CD14-positive monocyte (primary cell): ENCODE measurements at regions not wholly inside any gene's neighbourhood (a gene's known extent, or its start where the extent isn't known, plus 50 kb on each side); places are given as distances from the start of the nearest gene placed in this dataset.
A peak's percentile ranks its signal among the peaks of the same experiment; 100 is the strongest.

ENCODE experiments used
- DNase-seq, 3 donors: peaks; one replicate each; pipeline ENCODE4 v3.0.0-alpha.2; 2011 to 2022
- H2AFZ ChIP-seq: 2 replicates; pipeline ENCODE4 v1.6.0; 2012; ENCODE audit warnings: mild to moderate bottlenecking, low read depth, low read length, inconsistent platforms; ENCODE audit not compliant: insufficient read depth, poor library complexity, severe bottlenecking
- H3K27ac ChIP-seq, 2 donors: 1 replicate in 1 of 2; 2 replicates in 1 of 2; pipeline ENCODE4 v1.5.1; 2012 to 2013; ENCODE audit warnings: low read length in 2 of 2, control low read depth in 1 of 2, inconsistent platforms in 1 of 2, low read depth in 1 of 2, mild to moderate bottlenecking in 1 of 2
- H3K27me3 ChIP-seq, 2 donors: one replicate each; pipeline versions ENCODE4 v1.6.0 to v1.6.1; 2011 to 2013; ENCODE audit warnings: low read length in 2 of 2; ENCODE audit not compliant: control insufficient read depth in 2 of 2, insufficient read depth in 2 of 2
- H3K36me3 ChIP-seq, 2 donors: replicated peaks in 1 of 2; 1 replicate in 1 of 2; 2 replicates in 1 of 2; pipeline versions ENCODE4 v1.5.1 to v1.6.1; 2012 to 2013; ENCODE audit warnings: low read length in 2 of 2, control low read depth in 1 of 2, inconsistent platforms in 1 of 2, mild to moderate bottlenecking in 1 of 2; ENCODE audit not compliant: insufficient read depth in 2 of 2, control insufficient read depth in 1 of 2
- H3K4me1 ChIP-seq, 2 donors: 1 replicate in 1 of 2; 2 replicates in 1 of 2; pipeline versions ENCODE4 v1.5.1 to v1.6.1; 2012 to 2013; ENCODE audit warnings: low read length in 2 of 2, control low read depth in 1 of 2, inconsistent platforms in 1 of 2, mild to moderate bottlenecking in 1 of 2, moderate library complexity in 1 of 2; ENCODE audit not compliant: insufficient read depth in 2 of 2, control insufficient read depth in 1 of 2
- H3K4me2 ChIP-seq: replicated peaks from 2 replicates; pipeline ENCODE3; 2012; ENCODE audit warnings: low read length, moderate library complexity, mild to moderate bottlenecking; ENCODE audit not compliant: poor library complexity, severe bottlenecking; ENCODE audit errors: extremely low read depth
- H3K4me3 ChIP-seq, 3 experiments: fragments of 200-600 bp in 1 of 3; sonication (generic) in 1 of 3; replicated peaks in 1 of 3; 1 replicate in 2 of 3; 2 replicates in 1 of 3; pipeline ENCODE4 v1.5.1; 2011 to 2013; ENCODE audit warnings: low read length in 3 of 3, mild to moderate bottlenecking in 3 of 3, control low read depth in 2 of 3, low read depth in 2 of 3, inconsistent platforms in 1 of 3, moderate library complexity in 1 of 3
- H3K79me2 ChIP-seq: 2 replicates; pipeline ENCODE4 v1.6.0; 2012; ENCODE audit warnings: mild to moderate bottlenecking, control low read depth, inconsistent platforms, low read length, moderate library complexity; ENCODE audit not compliant: insufficient read depth
- H3K9ac ChIP-seq: 2 replicates; pipeline ENCODE4 v1.6.0; 2017; ENCODE audit warnings: low read length, mild to moderate bottlenecking; ENCODE audit not compliant: insufficient read depth, poor library complexity, severe bottlenecking
- H3K9me3 ChIP-seq, 2 donors: replicated peaks in 1 of 2; 1 replicate in 1 of 2; 2 replicates in 1 of 2; pipeline versions ENCODE4 v1.5.1 to v1.6.1; 2012 to 2013; ENCODE audit warnings: low read length in 2 of 2, control low read depth in 1 of 2; ENCODE audit not compliant: control insufficient read depth in 1 of 2, insufficient read depth in 1 of 2
- H4K20me1 ChIP-seq: 2 replicates; pipeline ENCODE4 v1.6.0; 2012; ENCODE audit warnings: mild to moderate bottlenecking, low read length, control low read depth, moderate library complexity; ENCODE audit not compliant: insufficient read depth
- H3K27ac Mint-ChIP-seq, 7 donors: one replicate each; pipeline ENCODE4 v1.8.0; 2020; ENCODE audit warnings: mild to moderate bottlenecking in 7 of 7, mixed read lengths in 7 of 7, moderate library complexity in 6 of 7, inconsistent platforms in 2 of 7
- H3K27me3 Mint-ChIP-seq, 3 donors: one replicate each; pipeline ENCODE4 v1.8.0; 2021 to 2022; ENCODE audit warnings: low read depth in 3 of 3, mild to moderate bottlenecking in 3 of 3, mixed read lengths in 3 of 3, moderate library complexity in 3 of 3, inconsistent platforms in 1 of 3
- H3K36me3 Mint-ChIP-seq, 2 donors: one replicate each; pipeline ENCODE4 v1.8.0; 2020; ENCODE audit warnings: mixed read lengths in 2 of 2, inconsistent platforms in 1 of 2, mild to moderate bottlenecking in 1 of 2
- H3K4me1 Mint-ChIP-seq: one replicate; pipeline ENCODE4 v1.8.0; 2020; ENCODE audit warnings: mild to moderate bottlenecking, mixed read lengths
- H3K4me3 Mint-ChIP-seq, 2 donors: one replicate each; pipeline ENCODE4 v1.8.0; 2020; ENCODE audit warnings: mild to moderate bottlenecking in 2 of 2, mixed read lengths in 2 of 2, moderate library complexity in 1 of 2
- H3K9me3 Mint-ChIP-seq, 7 donors: one replicate each; pipeline ENCODE4 v1.8.0; 2020 to 2022; ENCODE audit warnings: mixed read lengths in 7 of 7, mild to moderate bottlenecking in 6 of 7, moderate library complexity in 6 of 7, inconsistent platforms in 2 of 7
- WGBS: methylation state at CpG from one replicate; pipeline ENCODE4 v1.1.5; 2013; ENCODE audit warnings: missing lambda C conversion rate; ENCODE audit not compliant: insufficient coverage; 5-methylcytosine and 5-hydroxymethylcytosine counted together
- intact Hi-C, 2 donors: fragments of 100-400 bp; cut with micrococcal nuclease; formaldehyde crosslinking; loops; one replicate each; pipeline versions ENCODE4 v1.15.0 to v1.15.1; 2023
- TF ChIP-seq, protein P1 (sequence below): fragments of 200-600 bp; IDR thresholded peaks from one replicate; pipeline ENCODE4 v1.8.0; 2022; ENCODE audit warnings: antibody characterized with exemption, mild to moderate bottlenecking

DNA sequence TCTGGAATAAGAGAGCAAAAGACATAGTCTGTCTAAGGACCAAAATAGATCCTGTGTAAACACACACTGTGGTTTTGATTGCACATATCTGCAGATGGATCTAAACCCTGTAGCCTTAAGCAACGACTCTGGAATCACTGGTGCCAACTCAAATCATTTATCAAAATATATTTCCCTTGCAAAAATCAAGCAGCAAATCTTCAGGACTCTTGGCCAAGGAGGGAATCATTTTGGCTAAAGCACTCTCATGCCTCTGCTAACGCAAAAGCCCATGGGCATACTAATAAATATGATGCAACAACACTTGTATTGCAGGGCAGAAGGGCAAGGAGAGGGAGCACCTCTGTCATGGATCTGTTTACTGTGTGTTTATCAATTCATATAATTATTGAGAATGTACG is 155.4 kb upstream of the DUSP10 start:
- Histone ChIP-seq H4K20me1 (no peaks in the 10 kb centered on the region), H3K27ac (no peak overlapping the region), H3K27me3 (no peaks in the 10 kb centered on the region), H3K9ac (no peak overlapping the region), H3K79me2 (no peaks in the 10 kb centered on the region), H3K4me2 (no peak overlapping the region), H2AFZ (no peak overlapping the region), H3K36me3 (no peaks in the 10 kb centered on the region), H3K4me1 (no peaks in the 10 kb centered on the region), H3K4me3 (no peak overlapping the region), H3K9me3 (no peaks in the 10 kb centered on the region)
- H3K27ac Mint-ChIP-seq, result peak overlapping the region in 1 of 7 donors; percentile 42
- no peak for DNase-seq
- H3K27me3 Mint-ChIP-seq, result peaks cover 0 to 2% (median 0%) of the 10 kb centered on the region in 3 donors
- peaks cover 0 to 3% of the 10 kb centered on the region in 2 donors for H3K36me3 Mint-ChIP-seq
- no peaks in the 10 kb centered on the region for H3K4me1 Mint-ChIP-seq
- WGBS, result 0% methylated on average over 1 of the region's 3 CpGs
- TF ChIP-seq, protein P1, sequence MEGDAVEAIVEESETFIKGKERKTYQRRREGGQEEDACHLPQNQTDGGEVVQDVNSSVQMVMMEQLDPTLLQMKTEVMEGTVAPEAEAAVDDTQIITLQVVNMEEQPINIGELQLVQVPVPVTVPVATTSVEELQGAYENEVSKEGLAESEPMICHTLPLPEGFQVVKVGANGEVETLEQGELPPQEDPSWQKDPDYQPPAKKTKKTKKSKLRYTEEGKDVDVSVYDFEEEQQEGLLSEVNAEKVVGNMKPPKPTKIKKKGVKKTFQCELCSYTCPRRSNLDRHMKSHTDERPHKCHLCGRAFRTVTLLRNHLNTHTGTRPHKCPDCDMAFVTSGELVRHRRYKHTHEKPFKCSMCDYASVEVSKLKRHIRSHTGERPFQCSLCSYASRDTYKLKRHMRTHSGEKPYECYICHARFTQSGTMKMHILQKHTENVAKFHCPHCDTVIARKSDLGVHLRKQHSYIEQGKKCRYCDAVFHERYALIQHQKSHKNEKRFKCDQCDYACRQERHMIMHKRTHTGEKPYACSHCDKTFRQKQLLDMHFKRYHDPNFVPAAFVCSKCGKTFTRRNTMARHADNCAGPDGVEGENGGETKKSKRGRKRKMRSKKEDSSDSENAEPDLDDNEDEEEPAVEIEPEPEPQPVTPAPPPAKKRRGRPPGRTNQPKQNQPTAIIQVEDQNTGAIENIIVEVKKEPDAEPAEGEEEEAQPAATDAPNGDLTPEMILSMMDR, result no peak
- no peak overlapping the region for H3K4me3 Mint-ChIP-seq
- peaks cover 0 to 8% (median 4%) of the 10 kb centered on the region in 7 donors for H3K9me3 Mint-ChIP-seq
- intact Hi-C loops, result no loop called here

DNA sequence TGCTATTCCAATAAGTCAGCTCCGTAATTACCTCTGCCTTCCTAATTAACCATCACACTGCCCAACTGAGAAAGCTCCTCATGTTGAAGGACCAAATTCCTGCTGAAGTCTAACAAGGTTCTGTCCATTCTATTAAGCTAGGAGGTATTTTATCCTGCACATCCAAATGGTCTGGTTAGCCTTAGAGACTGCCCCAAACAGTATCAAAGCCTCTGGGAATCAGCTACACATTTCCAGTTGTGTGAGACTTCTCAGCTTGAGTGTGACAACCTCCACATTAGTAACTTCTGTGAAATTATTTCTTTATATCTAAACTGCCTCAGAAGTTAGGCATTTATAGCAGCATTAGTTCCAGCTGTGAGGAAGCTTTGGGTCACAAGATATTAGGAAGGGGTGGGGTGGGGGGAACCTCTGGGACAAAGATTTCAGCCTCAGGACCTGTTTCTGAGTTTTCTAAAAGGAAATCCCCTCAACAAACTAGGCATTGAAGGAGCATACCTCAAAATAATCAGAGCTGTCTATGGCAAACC is 150.5 kb upstream of the DUSP10 start:
- H2AFZ ChIP-seq, result no peak overlapping the region
- Mint-ChIP-seq H3K9me3 (peaks cover 0 to 5% (median 3%) of the 10 kb centered on the region in 7 donors), H3K36me3 (peaks cover 3 to 5% of the 10 kb centered on the region in 2 donors), H3K27ac (no peak overlapping the region), H3K4me1 (no peaks in the 10 kb centered on the region), H3K4me3 (no peak overlapping the region), H3K27me3 (peaks cover 0 to 4% (median 2%) of the 10 kb centered on the region in 3 donors)
- no peaks in the 10 kb centered on the region for H4K20me1 ChIP-seq
- H3K36me3 ChIP-seq, result no peaks in the 10 kb centered on the region
- H3K27me3 ChIP-seq, result no peaks in the 10 kb centered on the region
- no peaks in the 10 kb centered on the region for H3K9me3 ChIP-seq
- no peaks in the 10 kb centered on the region for H3K4me1 ChIP-seq
- H3K9ac ChIP-seq, result no peak overlapping the region
- DNase-seq, result no peak
- no peaks in the 10 kb centered on the region for H3K79me2 ChIP-seq
- no CpG with 5 or more reads among the region's 1 CpG for WGBS
- H3K27ac ChIP-seq, result no peak overlapping the region
- no peak overlapping the region for H3K4me3 ChIP-seq
- TF ChIP-seq, protein P1, result no peak
- H3K4me2 ChIP-seq, result no peak overlapping the region
- intact Hi-C loops, result no loop called here
